DND-41 (cell line): ENCODE measurements at regions not wholly inside any gene's neighbourhood (a gene's known extent, or its start where the extent isn't known, plus 50 kb on each side); places are given as distances from the start of the nearest gene placed in this dataset.

Source experiments
- ATAC-seq: fragments of 200-7000 bp; cut with Tn5 transposase; 3 replicates; pipeline ENCODE4 v1.9.1; 2021; ENCODE audit warnings: low read depth; ENCODE audit not compliant: insufficient read depth
- DNase-seq: peaks from one replicate; pipeline ENCODE4 v3.0.0-alpha.2; 2020
- H2AFZ ChIP-seq: 2 replicates; pipeline ENCODE4 v1.6.0; 2012; ENCODE audit warnings: low read depth, low read length
- H3K27ac ChIP-seq: 2 replicates; pipeline ENCODE4 v1.5.1; 2012; ENCODE audit warnings: low read length, inconsistent platforms
- H3K27me3 ChIP-seq: fragments of 200-600 bp; sonication (generic); 2 replicates; pipeline ENCODE4 v1.6.0; 2012; ENCODE audit warnings: low read length, mild to moderate bottlenecking, inconsistent platforms; ENCODE audit not compliant: insufficient read depth, poor library complexity
- H3K36me3 ChIP-seq: 2 replicates; pipeline ENCODE4 v1.5.1; 2012; ENCODE audit warnings: low read length, inconsistent platforms; ENCODE audit not compliant: insufficient read depth
- H3K4me1 ChIP-seq: 2 replicates; pipeline ENCODE4 v1.5.1; 2012; ENCODE audit warnings: mild to moderate bottlenecking, low read length; ENCODE audit not compliant: insufficient read depth
- H3K4me2 ChIP-seq: 2 replicates; pipeline ENCODE4 v1.6.0; 2012; ENCODE audit warnings: mild to moderate bottlenecking, moderate library complexity, low read length, inconsistent platforms; ENCODE audit not compliant: insufficient read depth
- H3K4me3 ChIP-seq, 2 experiments: fragments of 200-600 bp in 1 of 2; shearing (Covaris generic) in 1 of 2; 2 replicates each; pipeline ENCODE4 v1.5.1; 2012 to 2016; ENCODE audit warnings: inconsistent platforms in 2 of 2, low read length in 2 of 2, mild to moderate bottlenecking in 2 of 2, low read depth in 1 of 2, moderate library complexity in 1 of 2
- H3K79me2 ChIP-seq: 2 replicates; pipeline ENCODE4 v1.6.0; 2012; ENCODE audit warnings: low read length, inconsistent platforms; ENCODE audit not compliant: insufficient read depth
- H3K9ac ChIP-seq: 2 replicates; pipeline ENCODE4 v1.6.0; 2012; ENCODE audit warnings: low read depth, mild to moderate bottlenecking, inconsistent platforms, low read length, moderate library complexity
- H3K9me3 ChIP-seq: 2 replicates; pipeline ENCODE4 v1.5.1; 2012; ENCODE audit warnings: low read length, moderate library complexity, mild to moderate bottlenecking, inconsistent platforms; ENCODE audit not compliant: insufficient read depth, severe bottlenecking
- H4K20me1 ChIP-seq: 2 replicates; pipeline ENCODE4 v1.6.0; 2012; ENCODE audit warnings: low read length; ENCODE audit not compliant: insufficient read depth
- EZH2 ChIP-seq: IDR thresholded peaks from 3 replicates; pipeline ENCODE4 v1.6.1; 2012; ENCODE audit warnings: borderline replicate concordance, low read depth, mild to moderate bottlenecking, moderate library complexity, low read length, inconsistent platforms; ENCODE audit not compliant: severe bottlenecking
- TF ChIP-seq, protein P1 (sequence below): IDR thresholded peaks from 2 replicates; pipeline ENCODE4 v1.5.1; 2012; ENCODE audit warnings: borderline replicate concordance, low read length, moderate library complexity, mild to moderate bottlenecking; ENCODE audit not compliant: poor library complexity, severe bottlenecking; ENCODE audit errors: extremely low read depth

- Histone ChIP-seq H3K9me3 (peaks cover 7% of the 10 kb centered on the region), H3K9ac (no peak overlapping the region), H4K20me1 (no peaks in the 10 kb centered on the region), H3K4me1 (no peaks in the 10 kb centered on the region), H3K27ac (no peak overlapping the region), H3K79me2 (no peaks in the 10 kb centered on the region), H3K4me2 (no peak overlapping the region), H2AFZ (no peak overlapping the region), H3K36me3 (no peaks in the 10 kb centered on the region), H3K27me3 (no peaks in the 10 kb centered on the region), H3K4me3 (no peak overlapping the region)
- DNase-seq (no peak), ATAC-seq (no peak)
- TF ChIP-seq, protein P1, sequence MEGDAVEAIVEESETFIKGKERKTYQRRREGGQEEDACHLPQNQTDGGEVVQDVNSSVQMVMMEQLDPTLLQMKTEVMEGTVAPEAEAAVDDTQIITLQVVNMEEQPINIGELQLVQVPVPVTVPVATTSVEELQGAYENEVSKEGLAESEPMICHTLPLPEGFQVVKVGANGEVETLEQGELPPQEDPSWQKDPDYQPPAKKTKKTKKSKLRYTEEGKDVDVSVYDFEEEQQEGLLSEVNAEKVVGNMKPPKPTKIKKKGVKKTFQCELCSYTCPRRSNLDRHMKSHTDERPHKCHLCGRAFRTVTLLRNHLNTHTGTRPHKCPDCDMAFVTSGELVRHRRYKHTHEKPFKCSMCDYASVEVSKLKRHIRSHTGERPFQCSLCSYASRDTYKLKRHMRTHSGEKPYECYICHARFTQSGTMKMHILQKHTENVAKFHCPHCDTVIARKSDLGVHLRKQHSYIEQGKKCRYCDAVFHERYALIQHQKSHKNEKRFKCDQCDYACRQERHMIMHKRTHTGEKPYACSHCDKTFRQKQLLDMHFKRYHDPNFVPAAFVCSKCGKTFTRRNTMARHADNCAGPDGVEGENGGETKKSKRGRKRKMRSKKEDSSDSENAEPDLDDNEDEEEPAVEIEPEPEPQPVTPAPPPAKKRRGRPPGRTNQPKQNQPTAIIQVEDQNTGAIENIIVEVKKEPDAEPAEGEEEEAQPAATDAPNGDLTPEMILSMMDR = no peak
- no peak for TF ChIP-seq EZH2
These were observed 133.6 kb upstream of the ARHGEF9 start for GRCh38 chrX:63918611-63919010.

DNA sequence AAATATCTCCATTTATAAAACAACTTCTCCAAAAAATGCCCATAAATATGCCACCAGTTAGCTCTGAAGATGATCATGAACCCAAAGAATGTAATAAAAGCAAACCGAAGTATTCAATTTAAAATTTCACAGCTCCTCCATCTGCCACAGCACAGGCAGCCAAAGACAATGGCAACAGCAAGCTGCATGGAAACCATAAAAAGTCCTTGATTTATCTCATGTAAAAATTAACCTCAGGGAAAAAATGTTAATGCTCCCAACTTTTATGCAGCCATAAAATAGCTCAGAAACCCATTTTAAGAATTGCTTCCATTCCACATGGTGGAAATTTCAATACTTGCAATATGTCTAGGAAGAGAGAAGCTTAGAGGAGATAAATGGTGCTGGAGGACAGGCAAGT is 132.3 kb upstream of the ARHGEF9 start:
- Histone ChIP-seq H2AFZ (no peak overlapping the region), H3K4me3 (no peak overlapping the region), H3K9ac (no peak overlapping the region), H3K27me3 (no peaks in the 10 kb centered on the region), H3K9me3 (peaks cover 7% of the 10 kb centered on the region), H3K79me2 (no peaks in the 10 kb centered on the region), H3K36me3 (no peaks in the 10 kb centered on the region), H3K27ac (no peak overlapping the region), H4K20me1 (no peaks in the 10 kb centered on the region), H3K4me1 (no peaks in the 10 kb centered on the region), H3K4me2 (no peak overlapping the region)
- ATAC-seq (no peak), DNase-seq (no peak)
- TF ChIP-seq EZH2 = no peak
- TF ChIP-seq, protein P1 = no peak

GRCh38 chrX:63913719-63914118 is 128.7 kb upstream of the ARHGEF9 start:
- Histone ChIP-seq H3K4me3 (no peak overlapping the region), H3K36me3 (no peaks in the 10 kb centered on the region), H2AFZ (no peak overlapping the region), H4K20me1 (no peaks in the 10 kb centered on the region), H3K27ac (no peak overlapping the region), H3K4me1 (no peaks in the 10 kb centered on the region), H3K79me2 (no peaks in the 10 kb centered on the region), H3K9ac (no peak overlapping the region), H3K27me3 (no peaks in the 10 kb centered on the region), H3K9me3 (peaks cover 7% of the 10 kb centered on the region), H3K4me2 (no peak overlapping the region)
- DNase-seq (no peak), ATAC-seq (no peak)
- TF ChIP-seq, protein P1 = no peak
- TF ChIP-seq EZH2 = no peak

GRCh38 chrX:63889001-63889400 is 104.0 kb upstream of the ARHGEF9 start:
- Histone ChIP-seq H2AFZ (no peak overlapping the region), H3K9me3 (no peaks in the 10 kb centered on the region), H3K27me3 (no peaks in the 10 kb centered on the region), H3K36me3 (no peaks in the 10 kb centered on the region), H3K4me3 (no peak overlapping the region), H3K79me2 (no peaks in the 10 kb centered on the region), H3K4me1 (no peaks in the 10 kb centered on the region), H3K27ac (no peak overlapping the region), H3K4me2 (no peak overlapping the region), H3K9ac (no peak overlapping the region), H4K20me1 (no peaks in the 10 kb centered on the region)
- TF ChIP-seq EZH2 = no peak
- TF ChIP-seq, protein P1 = no peak
- ATAC-seq (no peak), DNase-seq (no peak)
